Calu3 (cell line): ENCODE measurements at regions not wholly inside any gene's neighbourhood (a gene's known extent, or its start where the extent isn't known, plus 50 kb on each side); places are given as distances from the start of the nearest gene placed in this dataset.
"Not testable (repeated sequence)": the region's sequence is repeated elsewhere in the genome, so short reads cannot be mapped to it uniquely, and the experiment has no call there.

Experiments used
- BruUV-seq: library from RNA; stranded (reverse); fragments of 400-500 nt; replicated peaks from 2 replicates; lab custom pipeline; 2021; lab: Mats Ljungman, UMichigan
- CTCF ChIA-PET: fragments of 300-600 bp; sonication (Branson Sonifier 250); formaldehyde crosslinking; loops from one replicate; lab custom pipeline; 2022; ENCODE audit warnings: antibody characterized with exemption; lab: Charles Lee
- DNase-seq: peaks from one replicate; pipeline ENCODE4 v3.0.0; 2022
- H3K27ac Mint-ChIP-seq: one replicate; pipeline ENCODE4 v1.8.0; 2022; ENCODE audit warnings: mixed read lengths; ENCODE audit not compliant: unreplicated experiment
- H3K27me3 Mint-ChIP-seq: one replicate; pipeline ENCODE4 v1.8.0; 2022; ENCODE audit warnings: mixed read lengths; ENCODE audit not compliant: unreplicated experiment
- H3K36me3 Mint-ChIP-seq: one replicate; pipeline ENCODE4 v1.8.0; 2022; ENCODE audit warnings: mild to moderate bottlenecking, moderate library complexity, mixed read lengths; ENCODE audit not compliant: insufficient read depth, unreplicated experiment
- H3K4me1 Mint-ChIP-seq: one replicate; pipeline ENCODE4 v1.8.0; 2022; ENCODE audit warnings: mild to moderate bottlenecking, low read depth, mixed read lengths; ENCODE audit not compliant: unreplicated experiment
- H3K4me3 Mint-ChIP-seq: one replicate; pipeline ENCODE4 v1.8.0; 2022; ENCODE audit warnings: mild to moderate bottlenecking, low read depth, moderate library complexity, mixed read lengths; ENCODE audit not compliant: unreplicated experiment
- H3K9me3 Mint-ChIP-seq: one replicate; pipeline ENCODE4 v1.8.0; 2022; ENCODE audit warnings: low read depth, mixed read lengths; ENCODE audit not compliant: unreplicated experiment
- intact Hi-C: fragments of 100-400 bp; cut with micrococcal nuclease; formaldehyde crosslinking; loops from one replicate; pipeline ENCODE4 v1.10.0; 2022; ENCODE audit not compliant: unreplicated experiment
- TF ChIP-seq, protein P1 (sequence below): fragments of 200-600 bp; IDR thresholded peaks from one replicate; pipeline ENCODE4 v1.8.0; 2022; ENCODE audit warnings: antibody characterized with exemption; ENCODE audit not compliant: unreplicated experiment

DNA sequence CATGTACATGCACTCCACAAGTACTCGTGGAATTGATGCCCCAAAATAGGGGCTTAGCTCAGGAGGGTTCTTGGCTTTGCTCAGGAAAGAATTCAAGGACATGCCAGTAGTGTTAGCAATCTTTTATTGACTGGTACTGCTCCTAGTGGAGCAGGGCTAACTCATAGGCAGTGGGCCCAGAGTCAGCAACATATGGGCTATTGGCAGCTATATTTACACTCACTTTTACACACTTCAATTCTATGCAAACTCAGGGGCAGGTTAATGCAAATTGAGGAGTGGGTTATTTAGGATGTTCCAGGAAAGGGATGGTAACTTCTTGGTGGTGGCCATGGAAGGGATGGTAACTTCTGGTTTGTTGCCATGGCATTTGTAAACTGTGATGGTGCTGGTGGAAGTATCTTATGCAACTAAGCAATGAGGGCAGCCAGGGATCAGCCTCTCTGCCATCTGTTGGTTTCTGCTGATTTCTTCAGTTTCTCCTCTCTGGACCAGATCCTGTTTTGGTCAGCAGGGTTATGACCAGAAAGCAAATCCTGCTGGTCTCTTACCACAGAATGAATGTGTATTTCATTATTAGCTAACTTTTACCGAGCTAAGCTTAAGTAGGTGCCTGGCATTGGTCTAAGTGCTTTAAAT, 69.2 kb upstream of the FAT1 start:
- CTCF ChIA-PET = no interaction called here
- no peak overlapping the region for H3K27ac Mint-ChIP-seq
- no peaks in the 10 kb centered on the region for H3K36me3 Mint-ChIP-seq
- H3K4me1 Mint-ChIP-seq = no peaks in the 10 kb centered on the region
- no peak overlapping the region for H3K4me3 Mint-ChIP-seq
- H3K27me3 Mint-ChIP-seq = no peaks in the 10 kb centered on the region
- no peaks in the 10 kb centered on the region for H3K9me3 Mint-ChIP-seq
- intact Hi-C loops = no loop called here
- DNase-seq = no peak
- no TSS peak for BruUV-seq
- TF ChIP-seq, protein P1, sequence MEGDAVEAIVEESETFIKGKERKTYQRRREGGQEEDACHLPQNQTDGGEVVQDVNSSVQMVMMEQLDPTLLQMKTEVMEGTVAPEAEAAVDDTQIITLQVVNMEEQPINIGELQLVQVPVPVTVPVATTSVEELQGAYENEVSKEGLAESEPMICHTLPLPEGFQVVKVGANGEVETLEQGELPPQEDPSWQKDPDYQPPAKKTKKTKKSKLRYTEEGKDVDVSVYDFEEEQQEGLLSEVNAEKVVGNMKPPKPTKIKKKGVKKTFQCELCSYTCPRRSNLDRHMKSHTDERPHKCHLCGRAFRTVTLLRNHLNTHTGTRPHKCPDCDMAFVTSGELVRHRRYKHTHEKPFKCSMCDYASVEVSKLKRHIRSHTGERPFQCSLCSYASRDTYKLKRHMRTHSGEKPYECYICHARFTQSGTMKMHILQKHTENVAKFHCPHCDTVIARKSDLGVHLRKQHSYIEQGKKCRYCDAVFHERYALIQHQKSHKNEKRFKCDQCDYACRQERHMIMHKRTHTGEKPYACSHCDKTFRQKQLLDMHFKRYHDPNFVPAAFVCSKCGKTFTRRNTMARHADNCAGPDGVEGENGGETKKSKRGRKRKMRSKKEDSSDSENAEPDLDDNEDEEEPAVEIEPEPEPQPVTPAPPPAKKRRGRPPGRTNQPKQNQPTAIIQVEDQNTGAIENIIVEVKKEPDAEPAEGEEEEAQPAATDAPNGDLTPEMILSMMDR = no peak

DNA sequence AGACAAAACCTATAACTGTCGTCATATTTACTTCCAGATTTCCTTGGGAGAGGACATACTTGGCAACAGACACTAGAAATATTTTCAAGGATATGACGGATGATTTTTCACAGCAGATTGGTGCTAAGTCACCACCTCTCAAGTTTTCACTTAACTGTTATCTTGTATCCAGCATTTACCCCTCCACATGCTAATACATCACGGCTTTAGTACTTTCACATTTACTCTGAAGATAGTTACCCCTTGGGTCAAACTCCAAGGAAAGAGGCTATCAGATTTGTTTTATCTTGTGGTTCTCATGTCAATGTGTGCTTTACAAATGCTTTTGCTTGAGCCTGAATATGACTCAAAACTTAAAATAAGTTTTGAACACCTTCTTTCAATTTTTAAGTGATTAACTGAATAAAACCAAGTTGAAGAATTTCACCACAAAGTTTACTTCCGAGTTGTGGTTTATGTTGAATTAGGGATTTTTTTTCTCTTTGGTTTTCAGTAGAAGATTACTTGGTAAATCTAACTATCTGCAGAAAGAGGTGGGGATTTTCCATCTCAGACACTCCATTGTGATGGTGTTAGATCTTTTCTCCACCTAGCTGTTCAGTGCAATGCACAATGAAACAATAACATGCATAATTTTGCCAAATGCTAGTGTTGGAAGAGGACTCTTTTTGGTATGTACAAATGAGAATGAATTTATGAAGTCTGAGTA, 75.4 kb upstream of the FAT1 start:
- DNase-seq = no peak
- Mint-ChIP-seq H3K4me1 (no peaks in the 10 kb centered on the region), H3K9me3 (no peaks in the 10 kb centered on the region), H3K4me3 (no peak overlapping the region), H3K27ac (no peak overlapping the region), H3K27me3 (no peaks in the 10 kb centered on the region), H3K36me3 (no peaks in the 10 kb centered on the region)
- TF ChIP-seq, protein P1 = no peak
- no TSS peak for BruUV-seq
- intact Hi-C loops = no loop called here
- CTCF ChIA-PET = no interaction called here

DNA sequence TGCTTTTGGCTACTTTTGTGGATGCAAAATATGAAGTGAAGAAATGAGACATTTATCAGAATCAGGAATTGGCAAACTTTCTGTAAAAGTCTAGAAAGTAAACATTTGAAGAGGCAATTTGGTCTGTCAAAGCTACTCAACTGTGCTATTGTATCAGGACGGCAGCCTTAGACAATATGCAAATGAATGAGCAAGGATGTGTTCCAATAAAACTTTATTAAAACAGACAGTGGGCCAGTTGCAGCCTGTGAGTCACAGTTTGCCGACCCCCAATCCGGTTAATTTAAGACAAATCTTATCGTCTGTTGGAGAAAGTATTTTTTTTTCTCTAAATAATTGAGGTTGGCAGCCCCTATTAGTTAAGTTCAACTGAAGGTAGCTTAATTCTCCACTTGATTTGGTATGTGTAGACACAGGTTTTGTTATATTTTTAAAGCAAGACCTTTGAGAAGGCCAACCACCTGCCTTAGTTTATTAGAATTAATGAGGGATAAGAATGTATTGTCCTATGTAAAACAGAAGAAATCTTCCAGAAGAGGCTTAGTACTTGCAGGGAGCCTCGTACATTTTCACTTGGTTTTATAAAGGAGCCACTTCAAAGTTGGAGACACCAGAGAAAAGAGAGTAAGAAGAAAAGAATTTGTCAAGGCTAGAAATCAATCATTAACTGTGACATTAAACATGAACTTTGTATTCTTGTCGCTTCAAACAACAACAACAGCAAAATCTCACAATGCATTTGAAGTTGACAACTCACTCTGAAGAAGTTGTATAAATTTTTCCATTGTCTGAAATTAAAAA, 81.6 kb upstream of the FAT1 start:
- H3K27ac Mint-ChIP-seq = no peak overlapping the region
- H3K27me3 Mint-ChIP-seq = no peaks in the 10 kb centered on the region
- no peak overlapping the region for H3K4me3 Mint-ChIP-seq
- CTCF ChIA-PET = no interaction called here
- no peaks in the 10 kb centered on the region for H3K9me3 Mint-ChIP-seq
- peaks cover 18% of the 10 kb centered on the region for H3K4me1 Mint-ChIP-seq
- H3K36me3 Mint-ChIP-seq = no peaks in the 10 kb centered on the region
- TF ChIP-seq, protein P1 = no peak
- intact Hi-C loops = no loop called here
- DNase-seq = no peak
- no TSS peak for BruUV-seq

DNA sequence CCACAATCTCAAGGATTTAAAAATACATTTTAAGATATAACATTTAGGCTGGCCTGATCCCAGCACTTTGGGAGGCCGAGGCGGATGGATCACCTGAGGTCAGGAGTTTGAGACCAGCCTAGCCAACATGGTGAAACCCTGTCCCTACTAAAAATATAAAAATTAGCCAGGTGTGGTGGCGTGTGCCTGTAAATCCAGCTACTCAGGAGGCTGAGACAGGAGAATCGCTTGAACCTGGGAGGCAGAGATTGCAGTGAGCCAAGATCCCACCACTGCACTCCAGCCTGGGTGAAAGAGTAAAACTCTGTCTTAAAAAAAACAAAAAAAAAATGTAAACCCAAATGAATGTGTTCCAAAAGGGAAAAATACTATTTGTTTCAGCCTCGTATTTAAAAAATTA, 82.3 kb upstream of the FAT1 start:
- intact Hi-C loops, DNase-seq, H3K27me3 Mint-ChIP-seq, BruUV-seq, CTCF ChIA-PET, H3K27ac Mint-ChIP-seq, H3K9me3 Mint-ChIP-seq, H3K4me3 Mint-ChIP-seq, H3K36me3 Mint-ChIP-seq: not testable (repeated sequence)
- peaks cover 18% of the 10 kb centered on the region for H3K4me1 Mint-ChIP-seq
